H1 (cell line): ENCODE measurements at regions not wholly inside any gene's neighbourhood (a gene's known extent, or its start where the extent isn't known, plus 50 kb on each side); places are given as distances from the start of the nearest gene placed in this dataset.

Source experiments
- BRCA1 ChIP-seq: IDR thresholded peaks from 2 replicates; pipeline ENCODE4 v1.6.1; 2012; ENCODE audit warnings: low read depth, low read length, improper control_type of control experiment
- EP300 ChIP-seq, 2 experiments: IDR thresholded peaks; 1 replicate in 1 of 2; 2 replicates in 1 of 2; pipeline ENCODE4 v1.6.1; 2011 to 2012; ENCODE audit warnings: low read depth in 2 of 2, low read length in 2 of 2, mild to moderate bottlenecking in 2 of 2, borderline replicate concordance in 1 of 2, inconsistent platforms in 1 of 2, moderate library complexity in 1 of 2
- KDM5A ChIP-seq: fragments of 200-600 bp; IDR thresholded peaks from 2 replicates; pipeline ENCODE4 v1.7.1; 2012; ENCODE audit warnings: mild to moderate bottlenecking, low read length, inconsistent platforms, mixed read lengths
- RAD21 ChIP-seq, 2 experiments: IDR thresholded peaks in 1 of 2; conservative IDR thresholded peaks in 1 of 2; 2 replicates each; pipeline ENCODE4 v1.6.1; 2011; ENCODE audit warnings: low read depth in 2 of 2, low read length in 2 of 2, improper control_type of control experiment in 1 of 2, inconsistent platforms in 1 of 2, mild to moderate bottlenecking in 1 of 2, moderate library complexity in 1 of 2
- SP4 ChIP-seq: IDR thresholded peaks from 2 replicates; pipeline ENCODE4 v1.6.1; 2012; ENCODE audit warnings: low read length, inconsistent platforms
- ZNF274 ChIP-seq: IDR thresholded peaks from 2 replicates; pipeline ENCODE4 v1.7.0; 2012; ENCODE audit warnings: low read length, borderline replicate concordance; ENCODE audit errors: extremely low read depth

GRCh38 chr14:28629328-28630004 is 137.1 kb upstream of the FOXG1 start (continued):
- TF ChIP-seq BRCA1 (no peak), ZNF274 (no peak), KDM5A (no peak), SP4 (no peak), EP300 (IDR thresholded peaks at IDR 0.05; ENCODE audit: borderline replicate concordance in 1 of 2, low read depth in 2 of 2, low read length in 2 of 2) (no peak), RAD21 (IDR thresholded peaks at IDR 0.05 in 1 of 2, conservative IDR thresholded peaks at IDR 0.05 in 1 of 2; ENCODE audit: low read depth in 2 of 2, low read length in 2 of 2) (no peak)
